ENCODE measurements at regions not wholly inside any gene's neighbourhood (a gene's known extent, or its start where the extent isn't known, plus 50 kb on each side); places are given as distances from the start of the nearest gene placed in this dataset.

GRCh38 chr7:51961804-51962203 lies 645.2 kb upstream of the COBL start (continued):
- TF ChIP-seq ZNF404 (tag by site-specific recombination; IDR thresholded peaks at IDR 0.05) (no peak), ZNF558 (tag by site-specific recombination; IDR thresholded peaks at IDR 0.05) (no peak), ZNF169 (tag by site-specific recombination; IDR thresholded peaks at IDR 0.05) (no peak), ZBTB49 (tag by site-specific recombination; IDR thresholded peaks at IDR 0.05; ENCODE audit: low read depth) (no peak)

DNA sequence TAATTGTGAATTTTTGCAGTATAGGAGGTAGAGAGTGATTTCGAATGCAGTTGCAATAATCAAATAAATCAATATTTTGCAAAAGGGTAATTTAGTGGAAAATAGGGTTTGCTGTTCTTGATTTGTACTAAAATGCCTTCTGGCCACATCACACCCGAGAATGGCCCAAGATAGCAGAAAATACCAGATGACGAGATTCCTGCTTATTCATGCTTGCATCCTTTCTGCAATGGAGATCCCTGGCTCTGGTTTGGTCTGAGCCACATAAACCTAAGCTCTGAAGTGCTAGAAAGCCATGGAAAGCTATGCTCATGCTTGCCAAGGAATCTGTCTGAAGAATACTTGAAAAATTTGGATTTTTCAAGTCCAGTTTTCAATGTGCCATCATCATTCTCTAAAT lies 634.2 kb upstream of the COBL start:
- CTCF ChIA-PET = no interaction called here
- Histone ChIP-seq H3K4me1 (ENCODE audit: control insufficient read depth, insufficient read depth, low read length) (no peaks in the 10 kb centered on the region), H3K9me3 (ENCODE audit: control insufficient read depth, insufficient read depth, low read depth, low read length) (no peaks in the 10 kb centered on the region), H3K36me3 (ENCODE audit: control insufficient read depth in 2 of 2, insufficient read depth in 1 of 2, low read length in 2 of 2) (no peaks in the 10 kb centered on the region), H3K4me3 (ENCODE audit: low read depth, low read length) (no peak overlapping the region), H3K27ac (ENCODE audit: extremely low read depth, low read depth, low read length) (no peak overlapping the region)
- TF ChIP-seq TRIM28 (IDR thresholded peaks at IDR 0.05; ENCODE audit: borderline replicate concordance, low read length) (no peak), ZNF266 (tag by site-specific recombination; IDR thresholded peaks at IDR 0.05; ENCODE audit: low read depth) (no peak), ZNF10 (tag by site-specific recombination; IDR thresholded peaks at IDR 0.05) (no peak), ZXDB (tag by site-specific recombination; IDR thresholded peaks at IDR 0.05) (no peak)
- POLR2A ChIA-PET = no interaction called here

DNA sequence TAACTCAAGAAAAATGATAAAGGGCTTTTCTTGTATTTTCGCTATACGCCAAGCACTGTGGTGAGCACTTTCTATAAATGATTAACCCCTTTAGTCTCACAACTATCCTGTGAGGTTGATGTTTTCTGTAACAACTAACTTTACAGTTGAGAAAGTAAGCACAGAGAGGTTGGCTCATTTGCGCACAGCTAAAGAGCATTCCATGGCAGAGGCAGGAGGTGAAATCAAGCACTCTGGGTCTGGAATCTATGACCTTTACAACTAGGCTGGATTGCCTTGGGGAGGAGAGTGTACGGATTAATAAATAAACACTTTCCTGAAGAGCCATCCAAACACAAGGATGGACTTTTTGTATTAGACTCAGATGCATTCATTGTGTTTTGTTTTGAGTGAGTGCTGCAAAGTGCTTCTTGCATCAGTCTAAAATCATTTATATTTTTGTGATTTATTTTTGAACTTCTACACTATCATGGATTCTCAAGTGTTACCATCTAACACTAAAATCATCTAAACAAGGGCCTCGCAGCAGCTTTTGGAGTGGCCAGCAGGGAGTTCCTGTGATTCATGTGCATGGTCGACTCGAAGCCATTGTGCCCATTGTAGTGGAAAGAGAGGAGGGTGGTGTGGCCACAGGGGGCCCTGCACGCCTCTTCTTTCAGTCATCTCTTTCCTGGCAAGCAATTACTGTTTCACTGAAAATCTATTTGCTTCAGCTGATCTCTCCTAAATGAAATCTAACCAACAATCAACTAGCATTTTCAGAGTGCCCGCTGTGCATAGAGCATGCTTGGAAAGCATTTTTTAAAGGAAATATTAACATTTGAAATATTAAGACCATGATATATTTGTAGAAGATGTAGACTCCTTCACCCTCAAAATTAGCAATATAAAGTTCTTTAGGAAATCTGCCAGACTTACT lies 633.4 kb upstream of the COBL start:
- ChIA-PET POLR2A (no interaction called here), CTCF (no interaction called here)
- Histone ChIP-seq H3K4me3 (ENCODE audit: low read depth, low read length) (no peak overlapping the region), H3K9me3 (ENCODE audit: control insufficient read depth, insufficient read depth, low read depth, low read length) (no peaks in the 10 kb centered on the region), H3K4me1 (ENCODE audit: control insufficient read depth, insufficient read depth, low read length) (no peaks in the 10 kb centered on the region), H3K27ac (ENCODE audit: extremely low read depth, low read depth, low read length) (no peak overlapping the region), H3K36me3 (ENCODE audit: control insufficient read depth in 2 of 2, insufficient read depth in 1 of 2, low read length in 2 of 2) (no peaks in the 10 kb centered on the region)
- TF ChIP-seq, protein P1, sequence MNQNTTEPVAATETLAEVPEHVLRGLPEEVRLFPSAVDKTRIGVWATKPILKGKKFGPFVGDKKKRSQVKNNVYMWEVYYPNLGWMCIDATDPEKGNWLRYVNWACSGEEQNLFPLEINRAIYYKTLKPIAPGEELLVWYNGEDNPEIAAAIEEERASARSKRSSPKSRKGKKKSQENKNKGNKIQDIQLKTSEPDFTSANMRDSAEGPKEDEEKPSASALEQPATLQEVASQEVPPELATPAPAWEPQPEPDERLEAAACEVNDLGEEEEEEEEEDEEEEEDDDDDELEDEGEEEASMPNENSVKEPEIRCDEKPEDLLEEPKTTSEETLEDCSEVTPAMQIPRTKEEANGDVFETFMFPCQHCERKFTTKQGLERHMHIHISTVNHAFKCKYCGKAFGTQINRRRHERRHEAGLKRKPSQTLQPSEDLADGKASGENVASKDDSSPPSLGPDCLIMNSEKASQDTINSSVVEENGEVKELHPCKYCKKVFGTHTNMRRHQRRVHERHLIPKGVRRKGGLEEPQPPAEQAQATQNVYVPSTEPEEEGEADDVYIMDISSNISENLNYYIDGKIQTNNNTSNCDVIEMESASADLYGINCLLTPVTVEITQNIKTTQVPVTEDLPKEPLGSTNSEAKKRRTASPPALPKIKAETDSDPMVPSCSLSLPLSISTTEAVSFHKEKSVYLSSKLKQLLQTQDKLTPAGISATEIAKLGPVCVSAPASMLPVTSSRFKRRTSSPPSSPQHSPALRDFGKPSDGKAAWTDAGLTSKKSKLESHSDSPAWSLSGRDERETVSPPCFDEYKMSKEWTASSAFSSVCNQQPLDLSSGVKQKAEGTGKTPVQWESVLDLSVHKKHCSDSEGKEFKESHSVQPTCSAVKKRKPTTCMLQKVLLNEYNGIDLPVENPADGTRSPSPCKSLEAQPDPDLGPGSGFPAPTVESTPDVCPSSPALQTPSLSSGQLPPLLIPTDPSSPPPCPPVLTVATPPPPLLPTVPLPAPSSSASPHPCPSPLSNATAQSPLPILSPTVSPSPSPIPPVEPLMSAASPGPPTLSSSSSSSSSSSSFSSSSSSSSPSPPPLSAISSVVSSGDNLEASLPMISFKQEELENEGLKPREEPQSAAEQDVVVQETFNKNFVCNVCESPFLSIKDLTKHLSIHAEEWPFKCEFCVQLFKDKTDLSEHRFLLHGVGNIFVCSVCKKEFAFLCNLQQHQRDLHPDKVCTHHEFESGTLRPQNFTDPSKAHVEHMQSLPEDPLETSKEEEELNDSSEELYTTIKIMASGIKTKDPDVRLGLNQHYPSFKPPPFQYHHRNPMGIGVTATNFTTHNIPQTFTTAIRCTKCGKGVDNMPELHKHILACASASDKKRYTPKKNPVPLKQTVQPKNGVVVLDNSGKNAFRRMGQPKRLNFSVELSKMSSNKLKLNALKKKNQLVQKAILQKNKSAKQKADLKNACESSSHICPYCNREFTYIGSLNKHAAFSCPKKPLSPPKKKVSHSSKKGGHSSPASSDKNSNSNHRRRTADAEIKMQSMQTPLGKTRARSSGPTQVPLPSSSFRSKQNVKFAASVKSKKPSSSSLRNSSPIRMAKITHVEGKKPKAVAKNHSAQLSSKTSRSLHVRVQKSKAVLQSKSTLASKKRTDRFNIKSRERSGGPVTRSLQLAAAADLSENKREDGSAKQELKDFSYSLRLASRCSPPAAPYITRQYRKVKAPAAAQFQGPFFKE (tag by site-specific recombination; IDR thresholded peaks at IDR 0.05; ENCODE audit: borderline replicate concordance) = no peak
- TF ChIP-seq ZNF19 (tag by site-specific recombination; IDR thresholded peaks at IDR 0.05; ENCODE audit: low read depth) = no peak
- TF ChIP-seq TRIM28 (IDR thresholded peaks at IDR 0.05; ENCODE audit: borderline replicate concordance, low read length) = no peak
- no peak for TF ChIP-seq YY2 (tag by site-specific recombination; IDR thresholded peaks at IDR 0.05)
- TF ChIP-seq, protein P2, sequence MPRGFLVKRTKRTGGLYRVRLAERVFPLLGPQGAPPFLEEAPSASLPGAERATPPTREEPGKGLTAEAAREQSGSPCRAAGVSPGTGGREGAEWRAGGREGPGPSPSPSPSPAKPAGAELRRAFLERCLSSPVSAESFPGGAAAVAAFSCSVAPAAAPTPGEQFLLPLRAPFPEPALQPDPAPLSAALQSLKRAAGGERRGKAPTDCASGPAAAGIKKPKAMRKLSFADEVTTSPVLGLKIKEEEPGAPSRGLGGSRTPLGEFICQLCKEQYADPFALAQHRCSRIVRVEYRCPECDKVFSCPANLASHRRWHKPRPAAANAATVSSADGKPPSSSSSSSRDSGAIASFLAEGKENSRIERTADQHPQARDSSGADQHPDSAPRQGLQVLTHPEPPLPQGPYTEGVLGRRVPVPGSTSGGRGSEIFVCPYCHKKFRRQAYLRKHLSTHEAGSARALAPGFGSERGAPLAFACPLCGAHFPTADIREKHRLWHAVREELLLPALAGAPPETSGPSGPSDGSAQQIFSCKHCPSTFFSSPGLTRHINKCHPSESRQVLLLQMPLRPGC (tag by site-specific recombination; IDR thresholded peaks at IDR 0.05) = no peak
- TF ChIP-seq ZNF366 (tag by site-specific recombination; conservative IDR thresholded peaks at IDR 0.05) = no peak
- TF ChIP-seq ZNF623 (tag by site-specific recombination; IDR thresholded peaks at IDR 0.05) = no peak
- TF ChIP-seq HOXA7 (CRISPR knock-in tag; IDR thresholded peaks at IDR 0.05; ENCODE audit: borderline replicate concordance) = no peak
- TF ChIP-seq ZNF837 (tag by site-specific recombination; IDR thresholded peaks at IDR 0.05) = no peak
- no peak for TF ChIP-seq KLF17 (tag by site-specific recombination; IDR thresholded peaks at IDR 0.05)
- TF ChIP-seq, protein P3, sequence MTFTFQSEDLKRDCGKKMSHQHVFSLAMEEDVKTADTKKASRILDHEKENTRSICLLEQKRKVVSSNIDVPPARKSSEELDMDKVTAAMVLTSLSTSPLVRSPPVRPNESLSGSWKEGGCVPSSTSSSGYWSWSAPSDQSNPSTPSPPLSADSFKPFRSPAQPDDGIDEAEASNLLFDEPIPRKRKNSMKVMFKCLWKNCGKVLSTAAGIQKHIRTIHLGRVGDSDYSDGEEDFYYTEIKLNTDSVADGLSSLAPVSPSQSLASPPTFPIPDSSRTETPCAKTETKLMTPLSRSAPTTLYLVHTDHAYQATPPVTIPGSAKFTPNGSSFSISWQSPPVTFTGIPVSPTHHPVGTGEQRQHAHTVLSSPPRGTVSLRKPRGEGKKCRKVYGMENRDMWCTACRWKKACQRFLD (tag by site-specific recombination; IDR thresholded peaks at IDR 0.05) = no peak
- TF ChIP-seq ZNF670 (tag by site-specific recombination; IDR thresholded peaks at IDR 0.05; ENCODE audit: low read depth) = no peak
- TF ChIP-seq ZNF600 (tag by site-specific recombination; IDR thresholded peaks at IDR 0.05) = no peak
- no peak for TF ChIP-seq ZNF791 (tag by site-specific recombination; IDR thresholded peaks at IDR 0.05)

Measured in HEK293 (cell line).